ENCODE measurements at regions not wholly inside any gene's neighbourhood (a gene's known extent, or its start where the extent isn't known, plus 50 kb on each side); places are given as distances from the start of the nearest gene placed in this dataset.
A peak's percentile ranks its signal among the peaks of the same experiment; 100 is the strongest.

- DNase-seq: no peak
- TF ChIP-seq, protein P1, sequence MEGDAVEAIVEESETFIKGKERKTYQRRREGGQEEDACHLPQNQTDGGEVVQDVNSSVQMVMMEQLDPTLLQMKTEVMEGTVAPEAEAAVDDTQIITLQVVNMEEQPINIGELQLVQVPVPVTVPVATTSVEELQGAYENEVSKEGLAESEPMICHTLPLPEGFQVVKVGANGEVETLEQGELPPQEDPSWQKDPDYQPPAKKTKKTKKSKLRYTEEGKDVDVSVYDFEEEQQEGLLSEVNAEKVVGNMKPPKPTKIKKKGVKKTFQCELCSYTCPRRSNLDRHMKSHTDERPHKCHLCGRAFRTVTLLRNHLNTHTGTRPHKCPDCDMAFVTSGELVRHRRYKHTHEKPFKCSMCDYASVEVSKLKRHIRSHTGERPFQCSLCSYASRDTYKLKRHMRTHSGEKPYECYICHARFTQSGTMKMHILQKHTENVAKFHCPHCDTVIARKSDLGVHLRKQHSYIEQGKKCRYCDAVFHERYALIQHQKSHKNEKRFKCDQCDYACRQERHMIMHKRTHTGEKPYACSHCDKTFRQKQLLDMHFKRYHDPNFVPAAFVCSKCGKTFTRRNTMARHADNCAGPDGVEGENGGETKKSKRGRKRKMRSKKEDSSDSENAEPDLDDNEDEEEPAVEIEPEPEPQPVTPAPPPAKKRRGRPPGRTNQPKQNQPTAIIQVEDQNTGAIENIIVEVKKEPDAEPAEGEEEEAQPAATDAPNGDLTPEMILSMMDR (IDR thresholded peaks at IDR 0.05): no peak
- no peak for ATAC-seq
- WGBS, 3 donors: 75 to 79% (median 75%) methylated on average over 2 of the region's 2 CpGs
- no peaks in the 10 kb centered on the region for H3K9me3 ChIP-seq
- H3K36me3 ChIP-seq (ENCODE audit: insufficient read depth in 1 of 2, low read depth in 1 of 2): no peaks in the 10 kb centered on the region
- H3K27me3 ChIP-seq (ENCODE audit: insufficient read depth in 3 of 3, low read length in 2 of 3): peaks cover 0 to 2% (median 0%) of the 10 kb centered on the region in 3 donors
- no peaks in the 10 kb centered on the region for H3K4me1 ChIP-seq
- H3K27ac ChIP-seq: no peak overlapping the region
- intact Hi-C loops (cut with DNase I): no loop called here
- H3K4me3 ChIP-seq: no peak overlapping the region
Observed at GRCh38 chr4:57430726-57431125, 320.5 kb upstream of the IGFBP7 start.

- no peak for ATAC-seq
- Histone ChIP-seq H3K36me3 (ENCODE audit: insufficient read depth in 1 of 2, low read depth in 1 of 2) (no peaks in the 10 kb centered on the region), H3K27me3 (ENCODE audit: insufficient read depth in 3 of 3, low read length in 2 of 3) (peaks cover 0 to 2% (median 2%) of the 10 kb centered on the region in 3 donors), H3K4me3 (no peak overlapping the region), H3K9me3 (no peaks in the 10 kb centered on the region), H3K27ac (no peak overlapping the region), H3K4me1 (no peaks in the 10 kb centered on the region)
- TF ChIP-seq, protein P1 (IDR thresholded peaks at IDR 0.05): no peak
- 4 to 7% (median 5%) methylated on average over 11 of the region's 11 CpGs for WGBS, 3 donors
- intact Hi-C loops (cut with DNase I): no loop called here
- DNase-seq: peak in 1 of 2 donors; percentile 51
Observed at GRCh38 chr4:57426779-57427395, 316.7 kb upstream of the IGFBP7 start.

GRCh38 chr4:57425610-57426009, 315.4 kb upstream of the IGFBP7 start:
- WGBS, 3 donors: 74 to 91% (median 78%) methylated on average over 1 of the region's 1 CpG
- Histone ChIP-seq H3K4me3 (no peak overlapping the region), H3K9me3 (no peaks in the 10 kb centered on the region), H3K4me1 (no peaks in the 10 kb centered on the region), H3K27me3 (ENCODE audit: insufficient read depth in 3 of 3, low read length in 2 of 3) (peaks cover 0 to 2% (median 2%) of the 10 kb centered on the region in 3 donors), H3K36me3 (ENCODE audit: insufficient read depth in 1 of 2, low read depth in 1 of 2) (no peaks in the 10 kb centered on the region), H3K27ac (no peak overlapping the region)
- no peak for DNase-seq
- TF ChIP-seq, protein P1 (IDR thresholded peaks at IDR 0.05): no peak
- intact Hi-C loops (cut with DNase I): no loop called here
- ATAC-seq: no peak

GRCh38 chr4:57424232-57424897, 314.2 kb upstream of the IGFBP7 start:
- no peaks in the 10 kb centered on the region for H3K9me3 ChIP-seq
- no peaks in the 10 kb centered on the region for H3K4me1 ChIP-seq
- intact Hi-C loops (cut with DNase I): no loop called here
- DNase-seq (no peak), ATAC-seq (no peak)
- H3K27me3 ChIP-seq (ENCODE audit: insufficient read depth in 3 of 3, low read length in 2 of 3): peaks cover 0 to 2% (median 0%) of the 10 kb centered on the region in 3 donors
- TF ChIP-seq, protein P1 (IDR thresholded peaks at IDR 0.05): no peak
- no peak overlapping the region for H3K27ac ChIP-seq
- WGBS, 3 donors: 31 to 45% (median 35%) methylated on average over 6 of the region's 6 CpGs
- H3K36me3 ChIP-seq (ENCODE audit: insufficient read depth in 1 of 2, low read depth in 1 of 2): no peaks in the 10 kb centered on the region
- H3K4me3 ChIP-seq: no peak overlapping the region

Data from psoas muscle (tissue), 7 donors.